HL-60 (cell line): ENCODE measurements at regions not wholly inside any gene's neighbourhood (a gene's known extent, or its start where the extent isn't known, plus 50 kb on each side); places are given as distances from the start of the nearest gene placed in this dataset.

Experiments
- DNase-seq, 2 experiments: peaks; one replicate each; pipeline ENCODE4 v3.0.0-alpha.2; 2010 to 2020; ENCODE audit warnings: low read depth in 1 of 2, low spot score in 1 of 2
- H3K27ac ChIP-seq: fragments of 250-450 bp; sonication (Bioruptor Pico); replicated peaks from 2 replicates; pipeline ENCODE4 v1.5.1; 2020; ENCODE audit warnings: mild to moderate bottlenecking, moderate library complexity
- H3K27me3 ChIP-seq: fragments of 250-450 bp; sonication (Bioruptor Pico); 2 replicates; pipeline ENCODE4 v1.5.1; 2021; ENCODE audit warnings: mild to moderate bottlenecking, moderate library complexity; ENCODE audit not compliant: insufficient read depth, poor library complexity, severe bottlenecking
- H3K4me3 ChIP-seq: replicated peaks from 2 replicates; pipeline ENCODE4 v1.5.1; 2011; ENCODE audit warnings: mild to moderate bottlenecking, control low read depth, low read length; ENCODE audit not compliant: insufficient read depth
- CTCF ChIP-seq: IDR thresholded peaks from one replicate; pipeline ENCODE4 v1.5.1; 2011; ENCODE audit warnings: low read length, control low read depth, inconsistent platforms; ENCODE audit not compliant: insufficient read depth
- GABPA ChIP-seq: IDR thresholded peaks from 2 replicates; pipeline ENCODE4 v1.6.1; 2012; ENCODE audit warnings: low read depth
- POLR2AphosphoS5 ChIP-seq: IDR thresholded peaks from 2 replicates; pipeline ENCODE4 v1.6.1; 2012; ENCODE audit warnings: low read depth
- REST ChIP-seq: IDR thresholded peaks from 2 replicates; pipeline ENCODE4 v1.6.1; 2012; ENCODE audit warnings: low read depth; ENCODE audit not compliant: insufficient replicate concordance
- SPI1 ChIP-seq: IDR thresholded peaks from 2 replicates; pipeline ENCODE4 v1.6.1; 2012; ENCODE audit warnings: low read depth, mild to moderate bottlenecking, borderline replicate concordance

GRCh38 chr13:109667807-109668291 is 118.5 kb downstream of the IRS2 start:
- DNase-seq = no peak
- Histone ChIP-seq H3K27me3 (no peaks in the 10 kb centered on the region), H3K27ac (no peak overlapping the region), H3K4me3 (no peak overlapping the region)
- no peak for TF ChIP-seq REST
- no peak for TF ChIP-seq POLR2AphosphoS5
- no peak for TF ChIP-seq GABPA
- no peak for TF ChIP-seq CTCF
- no peak for TF ChIP-seq SPI1

GRCh38 chr13:109667056-109667455 is 119.3 kb downstream of the IRS2 start:
- TF ChIP-seq SPI1 (no peak), GABPA (no peak), REST (no peak), POLR2AphosphoS5 (no peak), CTCF (no peak)
- no peak overlapping the region for H3K4me3 ChIP-seq
- H3K27me3 ChIP-seq = no peaks in the 10 kb centered on the region
- DNase-seq = no peak
- H3K27ac ChIP-seq = no peak overlapping the region

- H3K27ac ChIP-seq = no peak overlapping the region
- DNase-seq = no peak
- no peak for TF ChIP-seq POLR2AphosphoS5
- no peak for TF ChIP-seq REST
- TF ChIP-seq SPI1 = no peak
- no peak for TF ChIP-seq GABPA
- no peak for TF ChIP-seq CTCF
- H3K4me3 ChIP-seq = no peak overlapping the region
- H3K27me3 ChIP-seq = no peaks in the 10 kb centered on the region
Observed at GRCh38 chr13:109666656-109667055, 119.7 kb downstream of the IRS2 start.
